NCI-H2227 (cell line): ENCODE measurements at regions not wholly inside any gene's neighbourhood (a gene's known extent, or its start where the extent isn't known, plus 50 kb on each side); places are given as distances from the start of the nearest gene placed in this dataset.

ENCODE experiments used
- DNase-seq: peaks from one replicate; lab custom pipeline; 2025; ENCODE audit not compliant: unreplicated experiment; lab: John Stamatoyannopoulos, UW

- DNase-seq = no peak
Observed at GRCh38 chr12:67116134-67116533, 153.0 kb upstream of the CAND1 start.

- no peak for DNase-seq
Observed at GRCh38 chr12:67122584-67122983, 146.6 kb upstream of the CAND1 start.

- no peak for DNase-seq
Observed at GRCh38 chr12:67137256-67137655, 131.9 kb upstream of the CAND1 start.

- DNase-seq = no peak
Observed at GRCh38 chr12:67141296-67142018, 127.7 kb upstream of the CAND1 start.

- DNase-seq = no peak
Observed at GRCh38 chr12:67145692-67146091, 123.5 kb upstream of the CAND1 start.

- no peak for DNase-seq
Observed at GRCh38 chr12:67147030-67147429, 122.1 kb upstream of the CAND1 start.

GRCh38 chr12:67147447-67147846 is 121.7 kb upstream of the CAND1 start:
- DNase-seq = no peak

- DNase-seq = no peak
Observed at GRCh38 chr12:67148265-67148664, 120.9 kb upstream of the CAND1 start.

- peak; percentile 24 for DNase-seq
Observed at GRCh38 chr12:67151886-67152285, 117.3 kb upstream of the CAND1 start.

- no peak for DNase-seq
Observed at GRCh38 chr12:67152451-67152850, 116.7 kb upstream of the CAND1 start.

GRCh38 chr12:67154901-67155300 is 114.3 kb upstream of the CAND1 start:
- no peak for DNase-seq

- no peak for DNase-seq
Observed at GRCh38 chr12:67155863-67156262, 113.3 kb upstream of the CAND1 start.

- DNase-seq = no peak
Observed at GRCh38 chr12:67161322-67161918, 107.7 kb upstream of the CAND1 start.

GRCh38 chr12:67173258-67173657 is 95.9 kb upstream of the CAND1 start:
- DNase-seq = no peak

- DNase-seq = no peak
Observed at GRCh38 chr12:67182551-67182950, 86.6 kb upstream of the CAND1 start.

- no peak for DNase-seq
Observed at GRCh38 chr12:67193704-67194103, 75.5 kb upstream of the CAND1 start.

GRCh38 chr12:67200386-67200785 is 68.8 kb upstream of the CAND1 start:
- DNase-seq = no peak

- no peak for DNase-seq
Observed at GRCh38 chr12:67202011-67202677, 67.0 kb upstream of the CAND1 start.

GRCh38 chr12:67202678-67203012 is 66.5 kb upstream of the CAND1 start:
- DNase-seq = no peak

- DNase-seq = no peak
Observed at GRCh38 chr12:67208281-67209067, 60.7 kb upstream of the CAND1 start.

GRCh38 chr12:67211029-67211428 is 58.1 kb upstream of the CAND1 start:
- no peak for DNase-seq

- no peak for DNase-seq
Observed at GRCh38 chr12:67211494-67211893, 57.7 kb upstream of the CAND1 start.
